DND-41 (cell line): ENCODE measurements at regions not wholly inside any gene's neighbourhood (a gene's known extent, or its start where the extent isn't known, plus 50 kb on each side); places are given as distances from the start of the nearest gene placed in this dataset.

Source experiments
- ATAC-seq: fragments of 200-7000 bp; cut with Tn5 transposase; 3 replicates; pipeline ENCODE4 v1.9.1; 2021; ENCODE audit warnings: low read depth; ENCODE audit not compliant: insufficient read depth
- DNase-seq: peaks from one replicate; pipeline ENCODE4 v3.0.0-alpha.2; 2020
- H2AFZ ChIP-seq: 2 replicates; pipeline ENCODE4 v1.6.0; 2012; ENCODE audit warnings: low read depth, low read length
- H3K27ac ChIP-seq: 2 replicates; pipeline ENCODE4 v1.5.1; 2012; ENCODE audit warnings: low read length, inconsistent platforms
- H3K27me3 ChIP-seq: fragments of 200-600 bp; sonication (generic); 2 replicates; pipeline ENCODE4 v1.6.0; 2012; ENCODE audit warnings: low read length, mild to moderate bottlenecking, inconsistent platforms; ENCODE audit not compliant: insufficient read depth, poor library complexity
- H3K36me3 ChIP-seq: 2 replicates; pipeline ENCODE4 v1.5.1; 2012; ENCODE audit warnings: low read length, inconsistent platforms; ENCODE audit not compliant: insufficient read depth
- H3K4me1 ChIP-seq: 2 replicates; pipeline ENCODE4 v1.5.1; 2012; ENCODE audit warnings: mild to moderate bottlenecking, low read length; ENCODE audit not compliant: insufficient read depth
- H3K4me2 ChIP-seq: 2 replicates; pipeline ENCODE4 v1.6.0; 2012; ENCODE audit warnings: mild to moderate bottlenecking, moderate library complexity, low read length, inconsistent platforms; ENCODE audit not compliant: insufficient read depth
- H3K4me3 ChIP-seq, 2 experiments: fragments of 200-600 bp in 1 of 2; shearing (Covaris generic) in 1 of 2; 2 replicates each; pipeline ENCODE4 v1.5.1; 2012 to 2016; ENCODE audit warnings: inconsistent platforms in 2 of 2, low read length in 2 of 2, mild to moderate bottlenecking in 2 of 2, low read depth in 1 of 2, moderate library complexity in 1 of 2
- H3K79me2 ChIP-seq: 2 replicates; pipeline ENCODE4 v1.6.0; 2012; ENCODE audit warnings: low read length, inconsistent platforms; ENCODE audit not compliant: insufficient read depth
- H3K9ac ChIP-seq: 2 replicates; pipeline ENCODE4 v1.6.0; 2012; ENCODE audit warnings: low read depth, mild to moderate bottlenecking, inconsistent platforms, low read length, moderate library complexity
- H3K9me3 ChIP-seq: 2 replicates; pipeline ENCODE4 v1.5.1; 2012; ENCODE audit warnings: low read length, moderate library complexity, mild to moderate bottlenecking, inconsistent platforms; ENCODE audit not compliant: insufficient read depth, severe bottlenecking
- H4K20me1 ChIP-seq: 2 replicates; pipeline ENCODE4 v1.6.0; 2012; ENCODE audit warnings: low read length; ENCODE audit not compliant: insufficient read depth
- CTCF ChIP-seq: IDR thresholded peaks from 2 replicates; pipeline ENCODE4 v1.5.1; 2012; ENCODE audit warnings: borderline replicate concordance, low read length, moderate library complexity, mild to moderate bottlenecking; ENCODE audit not compliant: poor library complexity, severe bottlenecking; ENCODE audit errors: extremely low read depth
- EZH2 ChIP-seq: IDR thresholded peaks from 3 replicates; pipeline ENCODE4 v1.6.1; 2012; ENCODE audit warnings: borderline replicate concordance, low read depth, mild to moderate bottlenecking, moderate library complexity, low read length, inconsistent platforms; ENCODE audit not compliant: severe bottlenecking

GRCh38 chr5:163938595-163938994 lies 433.2 kb downstream of the MAT2B start:
- H2AFZ ChIP-seq = no peak overlapping the region
- no peaks in the 10 kb centered on the region for H3K79me2 ChIP-seq
- no peak overlapping the region for H3K4me2 ChIP-seq
- no peaks in the 10 kb centered on the region for H3K27me3 ChIP-seq
- ATAC-seq = no peak
- no peak overlapping the region for H3K27ac ChIP-seq
- no peaks in the 10 kb centered on the region for H4K20me1 ChIP-seq
- no peak for DNase-seq
- no peaks in the 10 kb centered on the region for H3K9me3 ChIP-seq
- H3K36me3 ChIP-seq = no peaks in the 10 kb centered on the region
- no peak overlapping the region for H3K4me3 ChIP-seq
- H3K9ac ChIP-seq = no peak overlapping the region
- H3K4me1 ChIP-seq = no peaks in the 10 kb centered on the region
- TF ChIP-seq EZH2 (no peak), CTCF (no peak)

GRCh38 chr5:163941079-163941478 lies 435.7 kb downstream of the MAT2B start:
- Histone ChIP-seq H3K4me3 (no peak overlapping the region), H3K36me3 (no peaks in the 10 kb centered on the region), H3K9me3 (no peaks in the 10 kb centered on the region), H3K27me3 (no peaks in the 10 kb centered on the region), H3K4me1 (no peaks in the 10 kb centered on the region), H3K9ac (no peak overlapping the region), H3K4me2 (no peak overlapping the region), H2AFZ (no peak overlapping the region), H3K79me2 (no peaks in the 10 kb centered on the region), H4K20me1 (no peaks in the 10 kb centered on the region), H3K27ac (no peak overlapping the region)
- ATAC-seq = no peak
- no peak for TF ChIP-seq CTCF
- TF ChIP-seq EZH2 = no peak
- DNase-seq = no peak

GRCh38 chr5:163943546-163943945 lies 438.1 kb downstream of the MAT2B start:
- Histone ChIP-seq H3K27me3 (no peaks in the 10 kb centered on the region), H3K4me2 (no peak overlapping the region), H3K9ac (no peak overlapping the region), H4K20me1 (no peaks in the 10 kb centered on the region), H3K79me2 (no peaks in the 10 kb centered on the region), H3K4me3 (no peak overlapping the region), H3K9me3 (no peaks in the 10 kb centered on the region), H3K27ac (no peak overlapping the region), H3K4me1 (no peaks in the 10 kb centered on the region), H3K36me3 (no peaks in the 10 kb centered on the region), H2AFZ (no peak overlapping the region)
- ATAC-seq (no peak), DNase-seq (no peak)
- TF ChIP-seq CTCF (no peak), EZH2 (no peak)

GRCh38 chr5:163944738-163945137 lies 439.3 kb downstream of the MAT2B start:
- Histone ChIP-seq H4K20me1 (no peaks in the 10 kb centered on the region), H3K27me3 (no peaks in the 10 kb centered on the region), H3K27ac (no peak overlapping the region), H3K9me3 (no peaks in the 10 kb centered on the region), H2AFZ (no peak overlapping the region), H3K4me1 (no peaks in the 10 kb centered on the region), H3K9ac (no peak overlapping the region), H3K36me3 (no peaks in the 10 kb centered on the region), H3K4me3 (no peak overlapping the region), H3K4me2 (no peak overlapping the region), H3K79me2 (no peaks in the 10 kb centered on the region)
- DNase-seq (no peak), ATAC-seq (no peak)
- TF ChIP-seq EZH2 (no peak), CTCF (no peak)
